Renal pelvis (tissue), 1 donor: ENCODE measurements at regions not wholly inside any gene's neighbourhood (a gene's known extent, or its start where the extent isn't known, plus 50 kb on each side); places are given as distances from the start of the nearest gene placed in this dataset.

Experiments
- DNase-seq: peaks from one replicate; pipeline ENCODE4 v3.0.0-alpha.2; 2013

DNA sequence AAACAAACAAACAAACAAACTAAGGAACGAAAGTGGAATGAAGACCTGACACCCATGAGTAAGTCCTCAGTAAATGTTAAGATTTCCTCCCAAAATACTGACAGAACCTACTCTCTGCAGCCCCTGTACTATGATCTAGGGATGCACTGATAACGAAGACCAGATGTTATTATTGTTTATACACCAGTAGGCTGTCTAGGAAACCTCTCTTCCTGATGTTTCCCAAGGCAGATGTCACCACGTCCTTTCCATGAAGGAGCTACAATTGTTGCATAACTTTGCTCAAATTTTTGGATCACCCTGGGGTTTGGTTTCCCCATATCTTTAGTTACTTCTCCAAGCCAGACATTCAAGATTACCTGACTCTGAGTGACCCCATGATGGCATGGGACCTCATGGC, 340.7 kb downstream of the MIAT start:
- no peak for DNase-seq

GRCh38 chr22:26998716-26999115, 341.3 kb downstream of the MIAT start:
- DNase-seq: no peak

DNA sequence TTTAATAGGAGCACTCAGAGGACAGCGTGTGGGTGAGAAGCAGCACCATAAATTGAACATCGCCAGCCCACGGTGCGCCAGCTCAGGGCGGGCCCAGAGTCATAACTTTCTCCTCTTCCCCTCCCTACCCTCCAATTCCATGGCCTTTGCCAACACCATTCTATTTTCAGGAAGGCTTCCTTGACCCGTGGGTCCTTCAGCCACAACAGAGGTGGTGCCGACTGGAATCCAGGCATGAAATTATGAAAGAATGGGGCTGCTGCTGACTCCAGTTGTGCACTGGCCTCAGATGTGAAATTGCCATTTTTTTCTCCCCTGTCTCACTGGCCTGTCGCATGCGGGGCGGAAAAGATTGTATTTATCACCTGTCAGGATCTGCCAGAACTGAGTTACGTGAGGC, 345.9 kb downstream of the MIAT start:
- DNase-seq: no peak

DNA sequence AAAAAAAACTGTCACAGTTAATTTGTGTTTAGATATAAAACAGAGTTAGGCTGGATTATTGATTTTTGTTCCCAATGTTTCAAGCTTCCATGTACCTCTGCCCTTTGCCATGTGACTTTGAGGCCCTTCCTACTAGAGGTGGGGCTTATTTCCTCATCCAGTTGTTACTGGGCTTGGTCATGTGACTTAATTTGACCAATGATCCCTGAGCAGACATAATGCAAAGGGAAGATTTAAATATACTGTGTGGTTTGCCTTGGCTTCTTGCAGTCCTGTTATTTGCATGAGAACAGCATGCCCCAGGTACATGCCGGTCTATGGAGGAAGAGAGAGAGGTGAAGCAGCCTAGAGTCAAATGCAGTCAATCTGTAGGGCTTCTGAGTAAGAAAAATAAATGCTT, 347.0 kb downstream of the MIAT start:
- DNase-seq: no peak

- DNase-seq: no peak
Observed at GRCh38 chr22:27008454-27008853, 351.1 kb downstream of the MIAT start.

- DNase-seq: no peak
Observed at GRCh38 chr22:27011133-27011532, 353.7 kb downstream of the MIAT start.

GRCh38 chr22:27011717-27012116, 354.3 kb downstream of the MIAT start:
- no peak for DNase-seq

GRCh38 chr22:27019827-27020226, 362.4 kb downstream of the MIAT start:
- DNase-seq: no peak

GRCh38 chr22:27022274-27022895, 365.0 kb downstream of the MIAT start:
- DNase-seq: no peak

DNA sequence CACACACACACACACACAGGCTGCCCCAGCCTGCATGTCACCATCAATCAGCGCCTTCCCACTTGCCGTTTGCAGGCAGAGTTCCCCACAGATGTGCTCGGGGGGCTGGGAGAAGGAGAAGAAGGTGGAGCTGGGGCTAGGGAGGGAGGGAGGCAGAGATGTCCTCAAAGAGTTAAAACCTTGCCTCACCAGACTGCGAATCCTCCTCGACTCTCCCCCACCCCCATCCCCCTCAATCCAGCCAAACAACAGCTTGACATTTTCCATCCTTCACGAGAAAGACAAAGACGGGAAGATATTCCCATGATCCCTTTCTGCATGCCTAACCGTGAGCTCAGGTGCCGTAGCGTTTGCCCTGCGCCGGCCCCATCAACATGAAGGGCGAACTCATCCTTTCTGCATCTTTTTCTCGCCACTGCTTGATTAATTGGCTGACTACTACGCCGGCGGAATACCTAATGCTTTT, 365.5 kb downstream of the MIAT start:
- no peak for DNase-seq

DNA sequence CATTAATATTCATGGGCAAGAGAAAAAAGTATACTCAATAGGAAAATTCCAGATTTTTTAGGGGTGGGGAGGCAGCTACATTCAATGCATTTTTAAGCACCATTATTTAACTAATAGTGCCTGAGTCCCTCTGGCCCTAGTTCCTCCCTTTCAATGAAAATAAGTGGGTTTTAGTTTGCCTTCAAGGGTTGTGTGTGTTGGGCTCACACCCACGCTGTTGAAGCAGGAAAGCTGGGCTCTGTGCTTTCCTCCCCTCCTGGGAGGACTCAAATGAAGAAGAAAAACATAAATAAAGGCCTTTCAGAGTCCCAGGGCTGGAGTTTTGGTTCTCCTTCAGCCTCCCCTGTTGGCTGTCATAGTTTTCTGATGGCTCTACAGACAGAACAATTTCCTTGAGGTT, 366.2 kb downstream of the MIAT start:
- no peak for DNase-seq

DNA sequence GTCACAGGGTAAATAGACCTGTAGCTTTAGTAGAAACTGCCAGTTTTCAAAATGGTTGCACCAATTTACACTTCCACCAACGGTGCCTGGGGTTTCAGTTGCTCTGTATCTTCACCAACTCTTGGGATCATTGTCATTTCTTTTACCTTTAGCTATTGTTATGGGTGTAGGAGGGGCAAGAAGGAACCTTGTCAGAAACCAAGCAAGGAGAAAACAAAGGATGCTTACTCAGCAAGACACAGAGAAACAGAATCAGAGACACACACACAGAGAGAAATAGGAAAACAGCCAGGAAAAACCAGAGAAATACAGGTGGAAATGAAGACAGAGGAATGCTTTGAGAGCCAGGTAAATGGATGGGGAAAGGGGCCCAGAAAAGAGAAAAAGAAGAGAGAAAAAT, 367.6 kb downstream of the MIAT start:
- no peak for DNase-seq

- DNase-seq: no peak
Observed at GRCh38 chr22:27028093-27028492, 370.7 kb downstream of the MIAT start.

GRCh38 chr22:27029584-27030130, 372.3 kb downstream of the MIAT start:
- no peak for DNase-seq

DNA sequence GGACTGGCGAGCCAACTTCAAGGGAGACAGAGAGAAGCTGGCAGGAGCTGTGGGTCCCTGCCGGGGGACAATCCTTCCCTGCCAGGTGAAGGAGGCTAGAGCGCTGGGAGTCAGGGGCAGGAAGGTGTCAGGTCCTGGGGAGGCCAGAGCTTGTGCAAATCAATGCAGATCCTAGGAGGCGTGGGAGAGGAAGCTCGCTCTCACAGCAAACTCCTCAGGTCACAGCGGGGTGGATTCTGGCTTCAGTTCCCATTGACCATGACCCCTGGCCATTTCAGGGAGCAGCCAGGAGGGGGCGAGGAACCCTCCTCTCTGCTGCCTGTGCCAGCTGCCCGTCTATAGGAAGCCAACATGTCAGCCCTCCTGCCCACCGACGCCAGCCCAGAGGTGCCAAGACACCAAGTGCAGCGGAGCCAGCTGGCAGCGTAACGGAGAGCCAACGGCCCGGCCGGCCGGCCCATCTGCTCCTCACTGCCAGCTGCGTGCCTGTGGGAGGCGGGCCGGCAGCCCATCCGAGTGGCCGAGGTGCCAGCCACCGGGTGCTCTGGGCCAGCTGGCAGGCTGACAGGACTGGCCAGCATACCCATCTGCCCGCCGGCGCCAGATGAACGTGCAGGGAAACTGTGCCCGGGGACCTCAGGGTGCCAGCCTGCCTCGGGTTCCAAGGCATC, 374.8 kb downstream of the MIAT start:
- DNase-seq: peak; percentile 8

- no peak for DNase-seq
Observed at GRCh38 chr22:27041745-27042310, 384.4 kb downstream of the MIAT start.

GRCh38 chr22:27043262-27043661, 385.9 kb downstream of the MIAT start:
- no peak for DNase-seq

GRCh38 chr22:27045103-27045947, 387.9 kb downstream of the MIAT start:
- peak; percentile 20 for DNase-seq

DNA sequence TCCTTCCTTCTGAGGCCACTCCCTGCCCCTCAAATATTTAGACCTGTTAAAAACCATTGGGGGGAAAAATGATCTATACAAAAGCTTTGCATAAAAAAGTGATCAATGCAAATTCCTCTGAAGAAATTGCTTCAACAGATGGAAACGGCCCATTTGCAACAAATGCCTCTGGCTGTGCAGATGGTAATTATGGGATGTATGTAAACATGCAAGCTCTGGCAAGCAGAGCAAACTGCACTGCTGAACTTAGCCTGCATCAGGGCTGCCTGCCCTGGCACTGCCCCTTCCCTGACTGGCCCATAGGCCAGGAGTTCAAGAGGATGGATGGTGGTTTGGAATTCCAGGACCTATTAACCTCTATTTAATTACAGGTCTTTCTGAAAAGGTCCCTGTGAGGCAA, 388.7 kb downstream of the MIAT start:
- no peak for DNase-seq

GRCh38 chr22:27046603-27047002, 389.2 kb downstream of the MIAT start:
- no peak for DNase-seq

DNA sequence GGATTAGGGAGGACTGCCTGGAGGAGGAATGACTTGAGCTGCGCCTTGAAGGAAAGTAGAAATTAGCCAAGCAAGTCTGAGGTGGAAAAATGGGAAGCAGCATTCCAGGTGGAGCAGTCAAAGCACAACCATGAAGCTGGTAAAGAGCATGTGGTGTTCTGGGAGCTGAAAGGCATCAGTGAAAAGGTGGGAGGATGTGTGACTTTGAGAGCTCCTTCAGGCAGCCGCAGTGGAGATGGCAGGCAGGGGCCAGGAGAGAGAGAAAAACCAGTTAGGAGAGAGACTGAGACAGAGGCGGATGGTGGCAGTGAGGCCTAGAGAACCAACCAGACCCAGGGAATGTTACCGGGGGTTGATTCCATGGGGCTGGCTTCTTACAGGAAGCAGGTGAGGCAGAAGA, 393.4 kb downstream of the MIAT start:
- no peak for DNase-seq

GRCh38 chr22:27051407-27051806, 394.0 kb downstream of the MIAT start:
- DNase-seq: no peak
